H4 (cell line): ENCODE measurements at regions not wholly inside any gene's neighbourhood (a gene's known extent, or its start where the extent isn't known, plus 50 kb on each side); places are given as distances from the start of the nearest gene placed in this dataset.

Source experiments
- DNase-seq: peaks from one replicate; pipeline ENCODE4 v3.0.0-alpha.2; 2015; ENCODE audit warnings: low spot score

- DNase-seq, result no peak
Observed at GRCh38 chr9:20197976-20198685, 409.3 kb upstream of the SLC24A2 start.

- no peak for DNase-seq
Observed at GRCh38 chr9:20191228-20191840, 402.5 kb upstream of the SLC24A2 start.

DNA sequence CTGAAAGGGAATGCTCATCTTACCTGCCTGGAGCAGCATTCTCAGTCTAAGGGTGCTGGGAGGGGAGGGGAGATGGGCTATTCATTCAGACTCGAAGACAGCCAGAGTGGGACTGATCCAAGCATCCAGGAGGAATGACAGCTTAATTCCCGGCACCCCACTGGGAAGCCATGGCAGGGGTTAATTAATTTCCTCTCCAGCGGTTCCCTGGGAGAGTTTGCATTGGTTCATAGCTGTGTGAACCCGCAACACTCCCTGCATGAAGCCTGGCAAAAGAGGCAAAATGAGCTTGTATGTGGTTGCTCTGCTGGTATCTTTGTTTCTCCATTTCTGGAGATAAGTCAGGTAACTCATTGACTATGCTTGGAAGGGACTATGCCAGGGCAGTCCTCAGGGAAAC, 401.0 kb upstream of the SLC24A2 start:
- DNase-seq, result no peak

GRCh38 chr9:20188616-20189369, 400.0 kb upstream of the SLC24A2 start:
- no peak for DNase-seq

- DNase-seq, result no peak
Observed at GRCh38 chr9:20187318-20187717, 398.5 kb upstream of the SLC24A2 start.

DNA sequence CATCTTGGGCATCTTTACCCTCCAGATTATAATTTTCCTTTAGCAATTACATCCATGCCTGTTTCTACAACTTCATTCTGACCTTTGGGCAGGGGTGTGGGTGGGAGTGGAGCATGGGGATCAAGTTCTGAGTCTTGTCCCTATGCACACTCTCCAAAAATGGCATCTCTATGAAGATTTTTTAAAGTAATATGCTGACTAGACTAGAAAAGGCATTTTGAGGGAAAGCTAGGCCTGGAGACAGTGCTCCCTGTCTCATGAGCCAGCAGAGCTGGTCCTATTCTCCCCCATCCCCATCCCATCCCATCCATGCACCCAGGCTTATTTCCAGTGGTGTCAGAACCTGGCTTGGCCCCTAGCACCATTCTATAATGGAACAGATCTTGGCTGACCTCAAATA, 398.0 kb upstream of the SLC24A2 start:
- no peak for DNase-seq

- no peak for DNase-seq
Observed at GRCh38 chr9:20186231-20186630, 397.4 kb upstream of the SLC24A2 start.

DNA sequence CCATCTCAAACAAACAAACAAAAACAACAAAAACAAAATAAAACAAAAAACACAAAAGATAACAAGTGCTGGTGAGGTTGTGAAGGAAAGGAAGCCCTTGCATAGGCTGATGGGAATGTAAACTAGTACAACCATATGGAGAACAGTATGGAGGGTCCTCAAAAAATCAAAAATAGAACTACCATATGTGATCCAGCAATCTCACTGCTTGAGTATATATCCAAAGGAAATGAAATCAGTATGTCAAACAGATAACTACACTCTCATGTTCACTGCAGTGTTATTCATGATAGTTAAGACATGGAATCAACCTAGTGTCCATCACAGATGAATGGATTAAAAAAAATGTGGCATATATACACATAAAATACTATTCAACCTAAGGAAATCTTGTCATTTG, 395.7 kb upstream of the SLC24A2 start:
- DNase-seq, result no peak

DNA sequence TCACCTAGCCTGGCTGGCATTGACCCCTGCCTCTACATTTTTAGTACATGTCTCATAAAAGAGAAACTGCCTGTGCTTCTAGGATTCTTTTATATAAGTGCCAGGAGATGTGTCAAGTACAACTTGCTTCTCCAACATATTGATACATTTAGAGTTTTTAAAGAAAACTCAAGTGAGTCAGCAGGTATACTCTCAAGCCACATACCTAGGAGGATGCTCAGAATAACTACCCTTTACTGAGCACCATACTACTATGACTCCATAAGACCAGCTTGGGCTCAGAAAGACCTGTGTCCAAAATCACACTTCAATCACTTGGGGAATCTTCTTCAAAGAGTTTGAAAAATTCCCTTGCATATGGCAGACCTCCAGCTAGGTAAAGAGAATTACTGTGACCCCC, 389.8 kb upstream of the SLC24A2 start:
- no peak for DNase-seq

DNA sequence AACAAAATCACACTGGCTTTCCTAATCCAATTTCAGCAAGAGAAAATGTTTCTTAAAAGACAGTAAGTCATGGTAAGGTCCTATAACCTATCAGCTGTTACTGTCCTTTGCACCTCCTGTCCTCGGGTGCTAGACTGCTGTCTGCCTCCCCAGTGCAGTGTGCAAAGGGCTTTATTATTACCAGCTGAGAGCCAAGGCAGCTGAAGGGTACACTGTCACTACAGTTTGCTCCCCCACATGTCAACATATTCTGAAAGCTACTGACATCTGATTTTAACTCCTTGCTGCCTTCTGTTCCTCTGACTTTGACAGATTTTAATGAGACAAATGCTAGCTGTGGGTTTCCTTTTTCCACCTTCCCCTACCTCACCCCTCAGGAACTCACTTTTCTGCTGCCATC, 389.4 kb upstream of the SLC24A2 start:
- no peak for DNase-seq

DNA sequence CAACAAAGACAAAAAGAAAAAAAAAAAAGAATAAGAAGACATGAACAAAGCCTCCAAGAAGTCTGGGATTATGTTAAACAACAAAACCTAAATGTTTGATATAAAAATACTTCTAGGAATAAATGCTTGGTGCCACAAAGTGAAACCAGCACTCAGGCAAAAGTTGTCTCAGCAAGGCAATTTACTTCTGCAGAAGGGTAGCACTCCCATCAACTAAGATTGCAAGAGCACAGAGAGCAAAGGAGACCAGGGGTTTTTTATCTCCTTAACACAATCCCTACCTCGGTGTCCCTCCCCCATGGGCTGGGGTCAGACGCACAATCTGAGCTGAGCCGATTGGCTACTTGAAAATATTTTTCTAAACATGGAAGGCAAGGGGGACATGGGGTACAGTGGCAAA, 381.3 kb upstream of the SLC24A2 start:
- DNase-seq, result no peak

DNA sequence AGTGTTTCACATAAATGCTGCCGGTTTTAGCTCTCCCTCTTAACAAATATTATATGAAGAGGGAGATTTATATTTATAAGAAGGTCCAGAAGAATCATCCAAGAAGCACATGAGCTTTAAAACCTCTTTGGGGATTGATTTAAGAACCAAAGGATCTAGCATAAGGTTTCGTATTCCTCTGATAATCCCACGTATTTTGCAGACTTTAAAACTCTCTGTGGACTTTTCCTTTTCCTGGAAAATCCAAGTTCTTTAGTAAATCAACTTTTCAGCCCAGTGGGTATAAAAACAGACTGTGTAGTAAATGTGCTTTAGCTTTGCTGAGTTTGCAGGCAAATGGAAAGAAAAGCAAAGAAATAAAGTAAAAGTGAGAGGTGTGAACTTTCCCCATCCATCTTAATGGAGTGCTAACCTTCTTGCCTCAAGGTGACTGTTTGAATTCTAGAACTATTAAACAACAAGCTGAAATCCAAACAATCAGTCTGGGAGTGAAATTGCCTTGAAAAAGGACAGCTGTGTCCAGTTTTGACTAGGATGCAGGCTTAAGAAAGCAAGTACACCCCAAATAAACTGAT, 363.4 kb upstream of the SLC24A2 start:
- no peak for DNase-seq

GRCh38 chr9:20148416-20148815, 359.6 kb upstream of the SLC24A2 start:
- DNase-seq, result no peak

GRCh38 chr9:20144197-20144596, 355.4 kb upstream of the SLC24A2 start:
- DNase-seq, result no peak

- no peak for DNase-seq
Observed at GRCh38 chr9:20139763-20140290, 351.0 kb upstream of the SLC24A2 start.

DNA sequence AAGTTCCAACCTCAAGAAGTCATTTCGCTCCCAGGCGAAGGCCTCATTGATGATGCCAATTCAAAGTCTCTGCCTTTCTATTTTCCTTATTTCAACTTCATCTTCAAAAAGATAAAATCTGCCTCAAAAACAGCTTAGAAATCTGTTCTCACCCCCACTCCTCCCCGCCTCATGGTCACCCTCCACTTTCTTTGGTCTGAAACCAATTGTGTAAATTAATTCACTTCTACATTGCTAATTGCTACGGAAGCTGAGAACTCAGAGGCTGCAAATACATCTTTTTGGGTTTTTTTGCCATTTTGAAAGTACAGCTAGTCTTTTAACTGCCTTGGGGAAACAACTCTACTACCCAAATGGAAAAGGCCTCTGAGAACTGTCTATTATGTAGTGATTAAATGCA, 350.0 kb upstream of the SLC24A2 start:
- DNase-seq, result no peak

- DNase-seq, result no peak
Observed at GRCh38 chr9:20138116-20138515, 349.3 kb upstream of the SLC24A2 start.

- no peak for DNase-seq
Observed at GRCh38 chr9:20137425-20137824, 348.6 kb upstream of the SLC24A2 start.

DNA sequence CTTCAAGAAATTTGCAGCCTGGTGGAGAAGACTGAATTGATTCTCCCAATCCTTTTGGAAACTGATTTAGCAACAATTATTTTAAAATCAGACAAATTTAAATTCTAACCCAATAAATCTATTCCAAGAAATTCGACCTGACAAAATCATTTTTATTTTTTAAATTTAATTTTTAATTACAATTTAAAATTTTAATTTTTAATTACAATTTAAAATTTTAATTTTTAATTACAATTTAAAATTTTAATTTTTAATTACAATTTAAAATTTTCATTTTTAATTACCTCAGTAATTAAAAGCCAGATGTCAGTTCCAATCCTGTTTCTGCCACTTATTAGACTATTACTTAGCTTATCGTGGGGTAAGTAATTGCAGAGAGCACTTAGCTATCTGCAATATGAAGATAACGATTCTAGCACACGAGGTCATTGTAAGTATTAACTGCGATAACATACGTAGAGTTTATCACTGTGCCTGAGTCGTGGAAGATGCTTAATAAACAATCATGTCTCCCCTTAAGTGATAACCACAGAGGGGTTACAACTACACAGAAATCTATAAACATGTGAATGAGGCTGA, 346.4 kb upstream of the SLC24A2 start:
- DNase-seq, result no peak

- DNase-seq, result no peak
Observed at GRCh38 chr9:20125727-20126126, 336.9 kb upstream of the SLC24A2 start.

DNA sequence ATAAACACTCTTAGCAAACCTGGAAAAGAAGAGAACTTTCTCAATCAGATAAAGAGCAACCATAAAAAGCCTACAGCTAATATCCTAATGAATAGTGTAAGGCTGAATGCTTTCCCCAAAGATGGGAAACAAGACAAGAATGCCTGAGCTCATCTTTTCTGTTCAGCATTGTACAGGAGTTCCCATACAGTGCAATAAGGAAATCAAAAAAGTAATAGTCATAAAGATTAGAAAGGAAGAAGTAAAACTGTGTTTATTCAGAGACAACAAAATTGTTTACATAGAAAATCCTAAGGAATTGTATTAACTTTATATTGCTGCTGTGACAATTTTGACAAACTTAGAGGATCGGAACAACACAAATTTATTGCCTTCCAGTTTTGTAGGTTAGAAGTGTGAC, 330.7 kb upstream of the SLC24A2 start:
- DNase-seq, result no peak

DNA sequence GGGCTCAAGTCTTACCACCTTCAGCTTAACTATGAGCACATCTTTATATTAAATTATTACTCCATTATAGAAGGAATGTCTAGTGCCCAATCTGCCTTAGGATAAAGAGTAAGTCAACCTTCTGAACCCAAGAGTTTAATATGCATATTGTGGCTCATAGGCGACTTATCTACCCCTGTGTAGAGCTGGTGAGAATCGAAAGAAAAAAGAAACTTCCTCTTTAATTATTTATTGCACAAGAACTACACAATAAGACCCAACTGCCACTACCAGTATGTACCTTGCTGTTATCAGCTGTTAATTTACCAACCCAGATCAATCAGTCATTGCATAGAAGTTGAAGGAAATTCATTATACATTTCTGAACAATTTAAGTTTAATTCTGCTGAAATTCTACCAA, 329.1 kb upstream of the SLC24A2 start:
- DNase-seq, result no peak
